ENCODE measurements at regions not wholly inside any gene's neighbourhood (a gene's known extent, or its start where the extent isn't known, plus 50 kb on each side); places are given as distances from the start of the nearest gene placed in this dataset.
"Not testable (repeated sequence)": the region's sequence is repeated elsewhere in the genome, so short reads cannot be mapped to it uniquely, and the experiment has no call there.

GRCh38 chrX:106220177-106220576 is 52.1 kb downstream of the PWWP3B start:
- H3K36me3 ChIP-seq = no peaks in the 10 kb centered on the region
- peak; percentile 16 to 44 for TF ChIP-seq CTCF (IDR thresholded peaks at IDR 0.05)
- no peak overlapping the region for H3K27ac ChIP-seq
- no peaks in the 10 kb centered on the region for H3K27me3 ChIP-seq
- DNase-seq (ENCODE audit: low spot score) = no peak
- no peaks in the 10 kb centered on the region for H3K4me1 ChIP-seq
- H3K4me3 ChIP-seq = no peak overlapping the region
- no peaks in the 10 kb centered on the region for H3K9me3 ChIP-seq

GRCh38 chrX:106243376-106243775 is 75.3 kb downstream of the PWWP3B start:
- no peak for DNase-seq (ENCODE audit: low spot score)
- no peaks in the 10 kb centered on the region for H3K4me1 ChIP-seq
- H3K27ac ChIP-seq = no peak overlapping the region
- H3K27me3 ChIP-seq = no peaks in the 10 kb centered on the region
- TF ChIP-seq CTCF (IDR thresholded peaks at IDR 0.05) = no peak
- H3K4me3 ChIP-seq = no peak overlapping the region
- H3K36me3 ChIP-seq = no peaks in the 10 kb centered on the region
- no peaks in the 10 kb centered on the region for H3K9me3 ChIP-seq

GRCh38 chrX:106246511-106246910 is 78.4 kb downstream of the PWWP3B start:
- no peaks in the 10 kb centered on the region for H3K36me3 ChIP-seq
- no peaks in the 10 kb centered on the region for H3K27me3 ChIP-seq
- H3K4me1 ChIP-seq = no peaks in the 10 kb centered on the region
- no peak overlapping the region for H3K4me3 ChIP-seq
- no peak for TF ChIP-seq CTCF (IDR thresholded peaks at IDR 0.05)
- no peak overlapping the region for H3K27ac ChIP-seq
- no peaks in the 10 kb centered on the region for H3K9me3 ChIP-seq
- no peak for DNase-seq (ENCODE audit: low spot score)

- Histone ChIP-seq H3K27me3 (no peaks in the 10 kb centered on the region), H3K4me1 (no peaks in the 10 kb centered on the region), H3K9me3 (no peaks in the 10 kb centered on the region), H3K27ac (no peak overlapping the region), H3K4me3 (no peak overlapping the region), H3K36me3 (no peaks in the 10 kb centered on the region)
- no peak for TF ChIP-seq CTCF (IDR thresholded peaks at IDR 0.05)
- DNase-seq (ENCODE audit: low spot score) = no peak
These were observed 79.1 kb downstream of the PWWP3B start for GRCh38 chrX:106247162-106247561.

GRCh38 chrX:106249706-106250379 is 81.7 kb downstream of the PWWP3B start:
- no peak for DNase-seq (ENCODE audit: low spot score)
- no peak for TF ChIP-seq CTCF (IDR thresholded peaks at IDR 0.05)
- Histone ChIP-seq H3K4me3 (no peak overlapping the region), H3K9me3 (no peaks in the 10 kb centered on the region), H3K36me3 (no peaks in the 10 kb centered on the region), H3K27ac (no peak overlapping the region), H3K27me3 (no peaks in the 10 kb centered on the region), H3K4me1 (no peaks in the 10 kb centered on the region)

GRCh38 chrX:106263817-106264216 is 95.7 kb downstream of the PWWP3B start:
- DNase-seq (ENCODE audit: low spot score) = no peak
- Histone ChIP-seq H3K4me3 (no peak overlapping the region), H3K4me1 (no peaks in the 10 kb centered on the region), H3K27ac (no peak overlapping the region), H3K27me3 (no peaks in the 10 kb centered on the region), H3K36me3 (no peaks in the 10 kb centered on the region), H3K9me3 (no peaks in the 10 kb centered on the region)
- TF ChIP-seq CTCF (IDR thresholded peaks at IDR 0.05) = no peak

GRCh38 chrX:106273947-106274587 is 106.0 kb downstream of the PWWP3B start:
- H3K36me3 ChIP-seq; H3K4me3 ChIP-seq; H3K9me3 ChIP-seq; H3K4me1 ChIP-seq; DNase-seq (ENCODE audit: low spot score); H3K27me3 ChIP-seq; H3K27ac ChIP-seq: not testable (repeated sequence)

GRCh38 chrX:106275172-106275571 is 107.1 kb downstream of the PWWP3B start:
- H3K36me3 ChIP-seq; H3K4me3 ChIP-seq; H3K4me1 ChIP-seq; H3K27ac ChIP-seq; H3K27me3 ChIP-seq; DNase-seq (ENCODE audit: low spot score); H3K9me3 ChIP-seq: not testable (repeated sequence)

All from right atrium auricular region (tissue), 2 donors.